ENCODE measurements at regions not wholly inside any gene's neighbourhood (a gene's known extent, or its start where the extent isn't known, plus 50 kb on each side); places are given as distances from the start of the nearest gene placed in this dataset.

DNA sequence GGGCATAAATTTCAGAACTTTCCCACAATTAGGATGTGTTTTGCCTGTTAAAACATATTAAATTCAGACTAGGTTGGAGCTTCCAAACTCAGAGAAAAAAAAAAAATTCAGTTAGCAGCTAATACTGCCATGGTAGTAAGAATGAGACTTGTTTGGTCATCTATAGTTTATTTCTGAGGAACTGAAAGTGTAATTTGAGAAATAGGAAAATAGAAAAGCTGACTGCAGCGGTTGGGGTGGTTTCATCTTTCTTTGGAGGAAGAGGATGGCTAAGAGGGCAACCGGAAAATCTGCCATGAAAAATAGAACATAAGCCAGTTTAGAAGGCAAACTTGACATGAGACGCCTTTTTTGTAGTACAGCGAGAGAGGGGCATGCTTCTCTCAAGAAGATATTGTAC, 371.2 kb upstream of the ROBO2 start:
- DNase-seq (ENCODE audit: low spot score) = no peak
- Mint-ChIP-seq H3K36me3 (ENCODE audit: low read depth, unreplicated experiment) (no peaks in the 10 kb centered on the region), H3K27me3 (ENCODE audit: unreplicated experiment) (no peaks in the 10 kb centered on the region), H3K9me3 (ENCODE audit: unreplicated experiment) (no peaks in the 10 kb centered on the region), H3K27ac (ENCODE audit: unreplicated experiment) (no peak overlapping the region), H3K4me1 (ENCODE audit: unreplicated experiment) (peaks cover 3% of the 10 kb centered on the region), H3K4me3 (ENCODE audit: unreplicated experiment) (no peak overlapping the region)
- TF ChIP-seq, protein P1, sequence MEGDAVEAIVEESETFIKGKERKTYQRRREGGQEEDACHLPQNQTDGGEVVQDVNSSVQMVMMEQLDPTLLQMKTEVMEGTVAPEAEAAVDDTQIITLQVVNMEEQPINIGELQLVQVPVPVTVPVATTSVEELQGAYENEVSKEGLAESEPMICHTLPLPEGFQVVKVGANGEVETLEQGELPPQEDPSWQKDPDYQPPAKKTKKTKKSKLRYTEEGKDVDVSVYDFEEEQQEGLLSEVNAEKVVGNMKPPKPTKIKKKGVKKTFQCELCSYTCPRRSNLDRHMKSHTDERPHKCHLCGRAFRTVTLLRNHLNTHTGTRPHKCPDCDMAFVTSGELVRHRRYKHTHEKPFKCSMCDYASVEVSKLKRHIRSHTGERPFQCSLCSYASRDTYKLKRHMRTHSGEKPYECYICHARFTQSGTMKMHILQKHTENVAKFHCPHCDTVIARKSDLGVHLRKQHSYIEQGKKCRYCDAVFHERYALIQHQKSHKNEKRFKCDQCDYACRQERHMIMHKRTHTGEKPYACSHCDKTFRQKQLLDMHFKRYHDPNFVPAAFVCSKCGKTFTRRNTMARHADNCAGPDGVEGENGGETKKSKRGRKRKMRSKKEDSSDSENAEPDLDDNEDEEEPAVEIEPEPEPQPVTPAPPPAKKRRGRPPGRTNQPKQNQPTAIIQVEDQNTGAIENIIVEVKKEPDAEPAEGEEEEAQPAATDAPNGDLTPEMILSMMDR (IDR thresholded peaks at IDR 0.05; ENCODE audit: unreplicated experiment) = no peak

DNA sequence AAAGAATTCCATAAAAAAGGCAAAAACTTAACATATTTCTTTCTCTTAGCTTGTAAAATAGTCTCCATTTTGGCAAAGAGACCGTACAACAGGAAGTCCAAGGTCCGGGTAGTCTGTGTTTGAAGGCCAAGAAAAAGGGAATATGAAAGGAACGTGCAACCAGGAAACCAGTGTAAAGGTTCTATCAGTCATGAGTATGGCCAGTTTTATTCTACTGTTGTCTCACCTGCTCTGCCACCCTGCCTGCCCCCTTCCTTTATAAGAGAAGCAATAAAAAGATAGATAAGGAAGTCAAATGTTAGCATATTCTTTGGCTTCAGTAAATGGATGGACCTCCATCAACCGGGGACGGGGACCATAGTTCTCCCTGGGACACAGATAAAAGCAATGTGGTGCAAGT, 370.6 kb upstream of the ROBO2 start:
- no peaks in the 10 kb centered on the region for H3K9me3 Mint-ChIP-seq (ENCODE audit: unreplicated experiment)
- H3K4me3 Mint-ChIP-seq (ENCODE audit: unreplicated experiment) = no peak overlapping the region
- TF ChIP-seq, protein P1 (IDR thresholded peaks at IDR 0.05; ENCODE audit: unreplicated experiment) = no peak
- no peaks in the 10 kb centered on the region for H3K27me3 Mint-ChIP-seq (ENCODE audit: unreplicated experiment)
- no peaks in the 10 kb centered on the region for H3K4me1 Mint-ChIP-seq (ENCODE audit: unreplicated experiment)
- H3K27ac Mint-ChIP-seq (ENCODE audit: unreplicated experiment) = no peak overlapping the region
- H3K36me3 Mint-ChIP-seq (ENCODE audit: low read depth, unreplicated experiment) = no peaks in the 10 kb centered on the region
- no peak for DNase-seq (ENCODE audit: low spot score)

DNA sequence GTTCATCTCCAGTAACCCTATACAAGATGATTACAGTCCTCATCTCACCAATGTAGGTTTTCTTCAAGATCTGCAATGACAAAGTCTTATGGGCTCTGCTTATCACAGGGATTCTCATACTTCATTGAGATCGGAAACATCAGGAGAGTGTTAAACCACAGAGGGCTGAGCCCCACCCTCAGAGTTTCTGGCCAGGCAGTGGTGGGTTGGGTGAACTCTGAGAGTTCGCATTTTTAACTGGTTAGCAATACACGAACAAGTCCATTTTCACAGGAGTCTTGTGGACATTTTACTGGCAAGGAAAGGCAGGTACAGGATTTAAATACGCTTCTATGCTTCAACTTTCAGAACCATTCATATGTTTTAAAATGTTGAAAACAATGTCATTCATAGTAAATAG, 366.7 kb upstream of the ROBO2 start:
- no peak overlapping the region for H3K27ac Mint-ChIP-seq (ENCODE audit: unreplicated experiment)
- no peaks in the 10 kb centered on the region for H3K9me3 Mint-ChIP-seq (ENCODE audit: unreplicated experiment)
- no peaks in the 10 kb centered on the region for H3K36me3 Mint-ChIP-seq (ENCODE audit: low read depth, unreplicated experiment)
- TF ChIP-seq, protein P1 (IDR thresholded peaks at IDR 0.05; ENCODE audit: unreplicated experiment) = no peak
- H3K27me3 Mint-ChIP-seq (ENCODE audit: unreplicated experiment) = no peaks in the 10 kb centered on the region
- no peak overlapping the region for H3K4me3 Mint-ChIP-seq (ENCODE audit: unreplicated experiment)
- no peak for DNase-seq (ENCODE audit: low spot score)
- no peaks in the 10 kb centered on the region for H3K4me1 Mint-ChIP-seq (ENCODE audit: unreplicated experiment)

DNA sequence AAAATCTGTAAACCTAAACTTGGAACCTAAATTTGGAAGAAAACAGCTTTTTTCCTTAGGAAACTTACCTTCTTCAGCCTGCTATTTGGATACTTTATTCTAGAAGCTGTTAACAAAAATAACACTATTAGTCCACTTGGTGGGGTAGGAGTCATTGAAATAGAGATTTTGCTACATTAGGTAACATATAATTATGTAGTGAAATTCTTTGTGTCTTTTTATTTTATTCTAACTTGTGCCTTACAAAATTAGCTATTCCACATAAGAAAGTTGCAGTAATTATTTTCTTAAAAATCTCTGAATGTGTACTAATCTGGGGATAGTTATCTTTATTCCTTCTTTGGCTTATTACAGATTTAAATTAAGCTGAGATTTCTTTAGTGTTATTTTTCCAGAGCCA, 360.4 kb upstream of the ROBO2 start:
- Mint-ChIP-seq H3K36me3 (ENCODE audit: low read depth, unreplicated experiment) (no peaks in the 10 kb centered on the region), H3K9me3 (ENCODE audit: unreplicated experiment) (no peaks in the 10 kb centered on the region), H3K27me3 (ENCODE audit: unreplicated experiment) (no peaks in the 10 kb centered on the region), H3K27ac (ENCODE audit: unreplicated experiment) (no peak overlapping the region), H3K4me3 (ENCODE audit: unreplicated experiment) (no peak overlapping the region), H3K4me1 (ENCODE audit: unreplicated experiment) (peaks cover 2% of the 10 kb centered on the region)
- TF ChIP-seq, protein P1 (IDR thresholded peaks at IDR 0.05; ENCODE audit: unreplicated experiment) = no peak
- DNase-seq (ENCODE audit: low spot score) = no peak

DNA sequence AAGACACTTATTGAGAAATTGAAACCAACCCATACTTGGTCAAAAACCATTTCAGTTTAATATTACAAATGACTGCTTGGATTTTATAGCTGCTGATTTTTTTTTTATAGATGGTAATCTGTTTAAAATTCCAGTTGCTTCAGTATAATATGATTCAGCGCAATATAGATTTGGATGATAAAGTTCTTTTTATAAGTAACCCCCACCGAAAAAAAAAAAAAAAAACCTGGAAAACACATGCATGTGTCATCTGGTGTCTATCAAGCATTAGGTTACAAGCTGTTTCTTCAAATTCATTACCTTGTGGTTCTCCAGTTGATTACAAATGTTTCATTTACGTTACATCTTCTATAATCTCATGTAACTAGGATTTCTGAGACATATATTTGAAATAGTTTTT, 356.6 kb upstream of the ROBO2 start:
- TF ChIP-seq, protein P1 (IDR thresholded peaks at IDR 0.05; ENCODE audit: unreplicated experiment) = no peak
- H3K27me3 Mint-ChIP-seq (ENCODE audit: unreplicated experiment) = no peaks in the 10 kb centered on the region
- no peaks in the 10 kb centered on the region for H3K36me3 Mint-ChIP-seq (ENCODE audit: low read depth, unreplicated experiment)
- H3K27ac Mint-ChIP-seq (ENCODE audit: unreplicated experiment) = no peak overlapping the region
- no peak overlapping the region for H3K4me3 Mint-ChIP-seq (ENCODE audit: unreplicated experiment)
- peaks cover 16% of the 10 kb centered on the region for H3K4me1 Mint-ChIP-seq (ENCODE audit: unreplicated experiment)
- DNase-seq (ENCODE audit: low spot score) = no peak
- no peaks in the 10 kb centered on the region for H3K9me3 Mint-ChIP-seq (ENCODE audit: unreplicated experiment)

Measured in endothelial cell (in vitro differentiated cells).